Parathyroid adenoma (tissue), 2 donors: ENCODE measurements at regions not wholly inside any gene's neighbourhood (a gene's known extent, or its start where the extent isn't known, plus 50 kb on each side); places are given as distances from the start of the nearest gene placed in this dataset.
"Not testable (repeated sequence)": the region's sequence is repeated elsewhere in the genome, so short reads cannot be mapped to it uniquely, and the experiment has no call there.

Source experiments
- H2AFZ ChIP-seq: fragments of 300-600 bp; sonication (generic); one replicate; pipeline ENCODE4 v1.7.0; 2017; ENCODE audit warnings: antibody characterized with exemption, mild to moderate bottlenecking
- H3K27ac ChIP-seq: fragments of 300-600 bp; sonication (generic); one replicate; pipeline ENCODE4 v1.7.0; 2017
- H3K27me3 ChIP-seq: fragments of 300-600 bp; sonication (generic); one replicate; pipeline ENCODE4 v1.7.0; 2017; ENCODE audit warnings: low read length; ENCODE audit not compliant: control insufficient read depth, insufficient read depth
- H3K36me3 ChIP-seq: fragments of 300-600 bp; sonication (generic); one replicate; pipeline ENCODE4 v1.7.0; 2017; ENCODE audit warnings: low read length; ENCODE audit not compliant: control insufficient read depth, insufficient read depth
- H3K4me1 ChIP-seq: fragments of 300-600 bp; sonication (generic); one replicate; pipeline ENCODE4 v1.7.0; 2017; ENCODE audit warnings: control low read depth
- H3K4me2 ChIP-seq: fragments of 300-600 bp; sonication (generic); one replicate; pipeline ENCODE4 v1.7.0; 2017; ENCODE audit warnings: low read length
- H3K4me3 ChIP-seq: fragments of 300-600 bp; sonication (generic); one replicate; pipeline ENCODE4 v1.7.0; 2017; ENCODE audit warnings: low read depth, low read length
- H3K79me2 ChIP-seq: fragments of 300-600 bp; sonication (generic); one replicate; pipeline ENCODE4 v1.7.0; 2017; ENCODE audit warnings: control low read depth
- H3K9ac ChIP-seq: fragments of 300-600 bp; sonication (generic); one replicate; pipeline ENCODE4 v1.7.0; 2017; ENCODE audit warnings: mild to moderate bottlenecking
- H3K9me3 ChIP-seq: fragments of 300-600 bp; sonication (generic); one replicate; pipeline ENCODE4 v1.7.0; 2017; ENCODE audit warnings: low read length; ENCODE audit not compliant: control insufficient read depth
- TF ChIP-seq, protein P1 (sequence below): fragments of 300-600 bp; sonication (generic); IDR thresholded peaks from one replicate; pipeline ENCODE4 v1.7.0; 2017; ENCODE audit warnings: antibody characterized with exemption, mild to moderate bottlenecking
- donor health status: primary hyperparathyroidism.

DNA sequence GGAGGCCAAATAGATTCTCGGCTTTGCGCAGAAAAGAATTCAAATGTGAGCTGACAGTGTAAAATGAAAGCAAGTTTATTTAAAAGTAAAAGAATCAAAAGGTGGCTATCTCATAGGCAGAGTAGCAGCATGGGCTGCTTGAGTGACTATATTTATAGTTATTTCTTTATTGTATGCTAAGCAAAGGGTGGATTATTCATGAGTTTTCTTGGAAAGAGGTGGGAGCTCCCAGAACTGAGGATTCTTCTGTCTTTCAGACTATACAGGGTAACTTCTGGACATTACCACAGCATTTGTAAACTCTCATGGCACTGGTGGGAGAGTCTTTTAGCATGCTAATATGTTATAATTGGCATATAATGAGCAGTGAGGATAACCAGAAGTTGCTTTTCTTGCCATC, 659.9 kb downstream of the RWDD3 start:
- Histone ChIP-seq H3K27ac (no peak overlapping the region), H3K4me2 (no peak overlapping the region), H3K9ac (no peak overlapping the region), H3K4me1 (no peaks in the 10 kb centered on the region), H3K9me3 (no peaks in the 10 kb centered on the region), H3K79me2 (no peaks in the 10 kb centered on the region), H3K27me3 (no peaks in the 10 kb centered on the region), H2AFZ (no peak overlapping the region), H3K4me3 (no peak overlapping the region), H3K36me3 (no peaks in the 10 kb centered on the region)
- TF ChIP-seq, protein P1, sequence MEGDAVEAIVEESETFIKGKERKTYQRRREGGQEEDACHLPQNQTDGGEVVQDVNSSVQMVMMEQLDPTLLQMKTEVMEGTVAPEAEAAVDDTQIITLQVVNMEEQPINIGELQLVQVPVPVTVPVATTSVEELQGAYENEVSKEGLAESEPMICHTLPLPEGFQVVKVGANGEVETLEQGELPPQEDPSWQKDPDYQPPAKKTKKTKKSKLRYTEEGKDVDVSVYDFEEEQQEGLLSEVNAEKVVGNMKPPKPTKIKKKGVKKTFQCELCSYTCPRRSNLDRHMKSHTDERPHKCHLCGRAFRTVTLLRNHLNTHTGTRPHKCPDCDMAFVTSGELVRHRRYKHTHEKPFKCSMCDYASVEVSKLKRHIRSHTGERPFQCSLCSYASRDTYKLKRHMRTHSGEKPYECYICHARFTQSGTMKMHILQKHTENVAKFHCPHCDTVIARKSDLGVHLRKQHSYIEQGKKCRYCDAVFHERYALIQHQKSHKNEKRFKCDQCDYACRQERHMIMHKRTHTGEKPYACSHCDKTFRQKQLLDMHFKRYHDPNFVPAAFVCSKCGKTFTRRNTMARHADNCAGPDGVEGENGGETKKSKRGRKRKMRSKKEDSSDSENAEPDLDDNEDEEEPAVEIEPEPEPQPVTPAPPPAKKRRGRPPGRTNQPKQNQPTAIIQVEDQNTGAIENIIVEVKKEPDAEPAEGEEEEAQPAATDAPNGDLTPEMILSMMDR: no peak

DNA sequence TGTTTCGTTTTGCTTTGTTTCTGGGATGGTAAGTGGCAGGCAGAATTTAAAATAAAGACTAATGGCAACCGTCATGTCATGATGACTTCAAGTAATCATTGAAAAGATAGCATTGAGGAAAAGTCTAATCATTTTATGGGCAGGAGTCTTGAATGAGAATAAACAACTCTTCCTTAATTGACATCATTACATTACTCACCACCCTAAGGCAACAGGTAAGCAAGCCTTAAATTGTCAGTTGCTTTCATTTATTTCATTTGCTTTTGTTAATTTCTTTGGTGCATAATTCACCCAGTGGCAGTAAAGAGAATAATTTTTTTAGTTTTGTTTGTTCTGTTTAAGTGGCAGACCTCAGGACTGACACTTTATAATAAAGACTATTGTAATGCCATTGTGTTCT, 669.0 kb downstream of the RWDD3 start:
- Histone ChIP-seq H3K4me1 (no peaks in the 10 kb centered on the region), H3K27me3 (no peaks in the 10 kb centered on the region), H3K9me3 (no peaks in the 10 kb centered on the region), H3K4me3 (no peak overlapping the region), H3K79me2 (no peaks in the 10 kb centered on the region), H3K36me3 (no peaks in the 10 kb centered on the region), H3K4me2 (no peak overlapping the region), H3K9ac (no peak overlapping the region), H3K27ac (no peak overlapping the region), H2AFZ (no peak overlapping the region)
- TF ChIP-seq, protein P1: no peak

DNA sequence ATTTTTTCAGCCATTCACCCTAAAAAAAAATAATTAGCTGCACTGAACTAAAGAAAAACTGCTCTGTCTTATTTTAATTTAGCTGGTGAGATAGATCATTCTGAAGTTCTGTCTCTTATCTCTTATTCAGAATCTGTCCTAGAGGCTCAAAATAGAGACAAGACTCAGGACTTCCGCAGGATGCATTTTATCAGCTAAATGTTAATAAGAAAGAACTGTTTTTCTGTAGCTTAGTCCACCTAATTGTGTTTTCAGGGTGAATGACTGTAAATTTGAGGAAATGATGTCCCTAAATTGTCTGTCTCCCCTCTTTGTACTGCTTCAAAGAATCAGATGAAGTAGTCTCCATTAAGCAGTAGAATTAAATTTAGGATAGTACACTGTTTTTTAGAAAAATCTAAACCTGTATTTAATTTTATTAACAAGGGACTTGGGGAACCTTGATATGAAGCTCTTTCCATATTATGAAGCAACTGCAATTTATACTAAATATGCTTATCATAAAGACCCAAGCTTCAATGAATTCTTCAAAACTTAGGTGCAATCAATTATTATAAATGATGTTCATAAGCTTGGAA, 671.9 kb downstream of the RWDD3 start:
- H3K27me3 ChIP-seq: no peaks in the 10 kb centered on the region
- H3K4me1 ChIP-seq: no peaks in the 10 kb centered on the region
- H3K4me3 ChIP-seq: no peak overlapping the region
- H3K9me3 ChIP-seq: no peaks in the 10 kb centered on the region
- no peak overlapping the region for H3K27ac ChIP-seq
- H3K79me2 ChIP-seq: no peaks in the 10 kb centered on the region
- no peak overlapping the region for H3K4me2 ChIP-seq
- H2AFZ ChIP-seq: no peak overlapping the region
- H3K36me3 ChIP-seq: no peaks in the 10 kb centered on the region
- H3K9ac ChIP-seq: no peak overlapping the region
- TF ChIP-seq, protein P1: no peak

DNA sequence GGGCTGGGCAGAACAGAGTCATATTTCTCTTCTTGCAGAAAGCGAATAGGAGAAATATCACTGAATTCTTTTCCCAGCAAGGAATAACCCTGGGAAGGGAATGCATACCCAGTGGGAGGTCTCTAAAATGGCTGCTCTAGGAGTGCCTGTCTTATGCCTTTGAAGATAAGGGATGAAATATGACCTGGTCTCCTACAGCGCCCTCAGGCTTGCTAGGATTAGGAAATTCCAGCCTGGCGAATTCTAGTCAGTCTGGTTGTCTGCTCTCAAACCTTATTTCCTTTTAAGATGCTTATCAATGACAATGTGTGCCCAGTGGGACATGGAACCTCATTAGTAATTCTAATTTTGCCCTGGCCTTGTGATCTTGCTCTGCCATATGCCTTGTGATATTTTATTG, 677.7 kb downstream of the RWDD3 start:
- H3K79me2 ChIP-seq, H3K36me3 ChIP-seq, H3K27me3 ChIP-seq, H3K4me3 ChIP-seq, H3K27ac ChIP-seq, H3K9ac ChIP-seq, H3K4me2 ChIP-seq, H3K9me3 ChIP-seq, H3K4me1 ChIP-seq, H2AFZ ChIP-seq: not testable (repeated sequence)

DNA sequence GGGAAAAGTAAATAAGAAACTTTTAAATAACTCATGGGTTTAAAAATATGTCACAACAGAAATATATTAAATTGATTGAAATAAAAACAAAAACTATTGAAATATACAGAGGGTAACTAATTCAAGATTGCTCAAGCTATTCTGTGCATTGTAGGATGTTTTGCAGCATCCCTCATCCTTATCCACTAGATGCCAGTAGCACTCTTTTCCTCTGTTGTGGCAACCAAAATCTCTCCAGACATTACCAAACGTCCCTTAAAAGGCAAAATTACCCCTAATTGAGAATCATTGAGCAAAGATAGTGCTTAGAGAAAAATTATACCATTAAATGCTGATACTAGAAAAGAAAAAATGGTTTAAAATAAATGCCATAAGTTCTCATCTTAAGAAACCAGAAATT, 682.6 kb downstream of the RWDD3 start:
- Histone ChIP-seq H2AFZ (no peak overlapping the region), H3K9me3 (no peaks in the 10 kb centered on the region), H3K36me3 (no peaks in the 10 kb centered on the region), H3K27me3 (no peaks in the 10 kb centered on the region), H3K79me2 (no peaks in the 10 kb centered on the region), H3K4me2 (no peak overlapping the region), H3K4me3 (no peak overlapping the region), H3K27ac (no peak overlapping the region), H3K4me1 (no peaks in the 10 kb centered on the region), H3K9ac (no peak overlapping the region)
- TF ChIP-seq, protein P1: no peak
